ENCODE measurements at regions not wholly inside any gene's neighbourhood (a gene's known extent, or its start where the extent isn't known, plus 50 kb on each side); places are given as distances from the start of the nearest gene placed in this dataset.
"Not testable (repeated sequence)": the region's sequence is repeated elsewhere in the genome, so short reads cannot be mapped to it uniquely, and the experiment has no call there.

GRCh38 chr1:194466706-194467105, 1280.3 kb upstream of the B3GALT2 start:
- no peak for DNase-seq

GRCh38 chr1:194447636-194448035, 1261.2 kb upstream of the B3GALT2 start:
- no peak for DNase-seq

GRCh38 chr1:194445244-194445643, 1258.8 kb upstream of the B3GALT2 start:
- no peak for DNase-seq

- DNase-seq: peak in 7 of 56 donors; percentile 4 to 15 (median 9)
Observed at GRCh38 chr1:194442901-194443575, 1256.6 kb upstream of the B3GALT2 start.

- DNase-seq: no peak
Observed at GRCh38 chr1:194437135-194437534, 1250.7 kb upstream of the B3GALT2 start.

- no peak for DNase-seq
Observed at GRCh38 chr1:194431121-194431520, 1244.7 kb upstream of the B3GALT2 start.

- no peak for DNase-seq
Observed at GRCh38 chr1:194420706-194421105, 1234.3 kb upstream of the B3GALT2 start.

- DNase-seq: no peak
Observed at GRCh38 chr1:194419721-194420120, 1233.3 kb upstream of the B3GALT2 start.

- no peak for DNase-seq
Observed at GRCh38 chr1:194410756-194411155, 1224.3 kb upstream of the B3GALT2 start.

GRCh38 chr1:194407238-194407637, 1220.8 kb upstream of the B3GALT2 start:
- not testable (repeated sequence) for DNase-seq

GRCh38 chr1:194394676-194395075, 1208.3 kb upstream of the B3GALT2 start:
- no peak for DNase-seq

- no peak for DNase-seq
Observed at GRCh38 chr1:194387531-194387930, 1201.1 kb upstream of the B3GALT2 start.

GRCh38 chr1:194378517-194378916, 1192.1 kb upstream of the B3GALT2 start:
- DNase-seq: no peak

GRCh38 chr1:194374649-194375048, 1188.2 kb upstream of the B3GALT2 start:
- DNase-seq: no peak

- no peak for DNase-seq
Observed at GRCh38 chr1:194372266-194372665, 1185.9 kb upstream of the B3GALT2 start.

GRCh38 chr1:194369622-194370021, 1183.2 kb upstream of the B3GALT2 start:
- no peak for DNase-seq

GRCh38 chr1:194369060-194369459, 1182.6 kb upstream of the B3GALT2 start:
- no peak for DNase-seq

- no peak for DNase-seq
Observed at GRCh38 chr1:194367121-194367520, 1180.7 kb upstream of the B3GALT2 start.

GRCh38 chr1:194366705-194367104, 1180.3 kb upstream of the B3GALT2 start:
- no peak for DNase-seq

GRCh38 chr1:194362327-194362726, 1175.9 kb upstream of the B3GALT2 start:
- DNase-seq: no peak

GRCh38 chr1:194361374-194362131, 1175.1 kb upstream of the B3GALT2 start:
- DNase-seq: no peak

- no peak for DNase-seq
Observed at GRCh38 chr1:194358208-194358581, 1171.8 kb upstream of the B3GALT2 start.

- not testable (repeated sequence) for DNase-seq
Observed at GRCh38 chr1:194357573-194358207, 1171.3 kb upstream of the B3GALT2 start.

Measured in amygdala (tissue), 56 donors.